ENCODE measurements at regions not wholly inside any gene's neighbourhood (a gene's known extent, or its start where the extent isn't known, plus 50 kb on each side); places are given as distances from the start of the nearest gene placed in this dataset.

DNA sequence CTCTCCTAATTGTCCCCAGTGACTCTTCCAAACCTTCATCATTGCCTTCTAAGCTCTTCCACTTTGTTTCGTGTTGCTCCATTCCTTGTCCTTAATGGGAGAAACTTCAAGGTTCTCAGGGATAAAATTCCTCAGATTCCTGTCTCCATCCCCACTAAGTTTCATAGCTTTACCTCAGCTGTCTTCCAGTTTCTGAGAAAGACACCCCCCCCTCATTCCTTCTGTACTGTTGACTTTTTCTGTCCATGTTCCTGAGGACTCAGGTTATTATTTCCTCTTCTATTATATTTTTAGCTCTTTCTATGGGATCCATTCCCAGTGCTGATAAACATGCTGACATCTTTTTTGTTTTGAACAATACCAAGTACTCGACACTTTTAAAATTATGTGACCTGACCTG lies 215.3 kb upstream of the PTGFR start:
- TF ChIP-seq, protein P1, sequence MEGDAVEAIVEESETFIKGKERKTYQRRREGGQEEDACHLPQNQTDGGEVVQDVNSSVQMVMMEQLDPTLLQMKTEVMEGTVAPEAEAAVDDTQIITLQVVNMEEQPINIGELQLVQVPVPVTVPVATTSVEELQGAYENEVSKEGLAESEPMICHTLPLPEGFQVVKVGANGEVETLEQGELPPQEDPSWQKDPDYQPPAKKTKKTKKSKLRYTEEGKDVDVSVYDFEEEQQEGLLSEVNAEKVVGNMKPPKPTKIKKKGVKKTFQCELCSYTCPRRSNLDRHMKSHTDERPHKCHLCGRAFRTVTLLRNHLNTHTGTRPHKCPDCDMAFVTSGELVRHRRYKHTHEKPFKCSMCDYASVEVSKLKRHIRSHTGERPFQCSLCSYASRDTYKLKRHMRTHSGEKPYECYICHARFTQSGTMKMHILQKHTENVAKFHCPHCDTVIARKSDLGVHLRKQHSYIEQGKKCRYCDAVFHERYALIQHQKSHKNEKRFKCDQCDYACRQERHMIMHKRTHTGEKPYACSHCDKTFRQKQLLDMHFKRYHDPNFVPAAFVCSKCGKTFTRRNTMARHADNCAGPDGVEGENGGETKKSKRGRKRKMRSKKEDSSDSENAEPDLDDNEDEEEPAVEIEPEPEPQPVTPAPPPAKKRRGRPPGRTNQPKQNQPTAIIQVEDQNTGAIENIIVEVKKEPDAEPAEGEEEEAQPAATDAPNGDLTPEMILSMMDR (IDR thresholded peaks at IDR 0.05), result no peak
- TF ChIP-seq EZH2 (IDR thresholded peaks at IDR 0.05; ENCODE audit: borderline replicate concordance, insufficient read depth, low read depth, low read length, poor library complexity, severe bottlenecking), result no peak

Data from B cell (primary cell).